Neural progenitor cell (in vitro differentiated cells): ENCODE measurements at regions not wholly inside any gene's neighbourhood (a gene's known extent, or its start where the extent isn't known, plus 50 kb on each side); places are given as distances from the start of the nearest gene placed in this dataset.

Source experiments
- DNase-seq: peaks from one replicate; pipeline ENCODE4 v3.0.0-alpha.2; 2016; ENCODE audit warnings: low spot score
- H2AFZ ChIP-seq: fragments of 200-600 bp; sonication (generic); replicated peaks from 2 replicates; pipeline ENCODE4 v1.6.1; 2016; ENCODE audit warnings: antibody characterized with exemption
- H3F3A ChIP-seq: fragments of 200-600 bp; sonication (generic); 2 replicates; pipeline ENCODE4 v1.6.1; 2016; ENCODE audit warnings: antibody characterized with exemption, low read depth
- H3K27ac ChIP-seq: fragments of 200-600 bp; sonication (generic); 2 replicates; pipeline ENCODE4 v1.5.1; 2016; ENCODE audit warnings: mild to moderate bottlenecking
- H3K27me3 ChIP-seq: fragments of 200-600 bp; sonication (generic); 2 replicates; pipeline ENCODE4 v1.6.1; 2016; ENCODE audit warnings: mild to moderate bottlenecking, moderate library complexity
- H3K36me3 ChIP-seq: fragments of 200-600 bp; sonication (generic); 2 replicates; pipeline ENCODE4 v1.5.1; 2016
- H3K4me1 ChIP-seq: fragments of 200-600 bp; sonication (generic); 2 replicates; pipeline ENCODE4 v1.6.1; 2016; ENCODE audit warnings: mixed run types
- H3K4me2 ChIP-seq: fragments of 200-600 bp; sonication (generic); 2 replicates; pipeline ENCODE4 v1.6.1; 2016
- H3K4me3 ChIP-seq: fragments of 200-600 bp; sonication (generic); 2 replicates; pipeline ENCODE4 v1.5.1; 2016
- H3K79me2 ChIP-seq: fragments of 200-600 bp; sonication (generic); 2 replicates; pipeline ENCODE4 v1.6.1; 2016; ENCODE audit warnings: low read depth
- H3K9ac ChIP-seq: fragments of 200-600 bp; sonication (generic); 2 replicates; pipeline ENCODE4 v1.6.1; 2016
- H3K9me3 ChIP-seq: fragments of 200-600 bp; sonication (generic); 2 replicates; pipeline ENCODE4 v1.5.1; 2016; ENCODE audit warnings: low read depth
- H4K20me1 ChIP-seq: fragments of 200-600 bp; sonication (generic); 2 replicates; pipeline ENCODE4 v1.6.1; 2016; ENCODE audit warnings: low read depth
- H3K27ac Mint-ChIP-seq: 3 replicates; pipeline ENCODE4 v1.8.0; 2021; ENCODE audit warnings: mixed read lengths
- H3K27me3 Mint-ChIP-seq: 2 replicates; pipeline ENCODE4 v1.8.0; 2022; ENCODE audit warnings: low read depth, mild to moderate bottlenecking, inconsistent platforms, moderate library complexity, mixed read lengths; ENCODE audit not compliant: insufficient read depth
- H3K36me3 Mint-ChIP-seq: 3 replicates; pipeline ENCODE4 v1.8.0; 2021; ENCODE audit warnings: mixed read lengths
- H3K4me1 Mint-ChIP-seq: 3 replicates; pipeline ENCODE4 v1.8.0; 2021; ENCODE audit warnings: mixed read lengths
- H3K4me3 Mint-ChIP-seq: 3 replicates; pipeline ENCODE4 v1.8.0; 2021; ENCODE audit warnings: mild to moderate bottlenecking, moderate library complexity, mixed read lengths
- H3K9me3 Mint-ChIP-seq: 3 replicates; pipeline ENCODE4 v1.8.0; 2020; ENCODE audit warnings: mixed read lengths
- EZH2 ChIP-seq: fragments of 200-600 bp; sonication (generic); IDR thresholded peaks from 2 replicates; pipeline ENCODE4 v1.6.1; 2017; ENCODE audit warnings: antibody characterized with exemption, mild to moderate bottlenecking, moderate library complexity
- EZH2phosphoT487 ChIP-seq: fragments of 200-600 bp; sonication (generic); IDR thresholded peaks from 2 replicates; pipeline ENCODE4 v1.6.1; 2017; ENCODE audit warnings: antibody characterized with exemption
- TF ChIP-seq, protein P1 (sequence below): fragments of 200-600 bp; sonication (generic); IDR thresholded peaks from 2 replicates; pipeline ENCODE4 v1.5.1; 2017; ENCODE audit warnings: antibody characterized with exemption, mild to moderate bottlenecking

DNA sequence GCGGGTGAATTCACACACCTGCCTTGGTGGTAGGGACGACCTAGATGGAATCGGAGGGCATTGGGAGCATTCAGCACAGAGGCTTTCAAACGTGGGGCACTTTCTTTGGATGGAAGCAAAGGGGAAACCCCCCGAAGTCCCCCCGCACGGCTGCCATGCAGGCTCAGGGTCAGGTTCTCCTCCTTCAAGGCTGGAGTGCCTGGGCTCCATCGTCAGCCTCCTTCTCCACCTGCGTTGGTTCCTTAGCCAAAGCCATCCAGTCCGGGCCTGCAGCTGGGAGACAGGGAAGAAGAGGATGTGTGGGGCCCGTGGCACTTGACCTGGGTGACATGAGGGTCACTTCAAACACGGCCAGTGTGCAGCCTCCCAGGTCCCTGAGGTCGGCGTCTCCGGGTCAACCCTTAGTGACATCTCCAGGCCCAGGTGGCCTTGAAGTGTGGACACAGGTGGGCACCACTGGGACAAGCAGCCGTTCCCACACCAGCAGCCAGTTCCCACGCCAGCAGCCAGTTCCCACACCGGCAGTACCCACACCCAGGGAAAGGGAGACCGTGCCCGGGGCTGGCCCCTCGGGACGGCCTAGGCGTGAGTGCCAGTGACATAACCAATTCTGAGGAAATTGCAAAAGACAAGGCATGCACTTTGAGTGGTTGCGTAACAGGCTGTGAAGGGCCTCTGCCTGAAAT is 116.0 kb downstream of the SOX1 start:
- Mint-ChIP-seq H3K27me3 (peaks cover 3% of the 10 kb centered on the region), H3K9me3 (peaks cover 5% of the 10 kb centered on the region), H3K4me3 (no peak overlapping the region), H3K27ac (peak overlapping the region; percentile 33), H3K36me3 (no peaks in the 10 kb centered on the region), H3K4me1 (peaks cover 33% of the 10 kb centered on the region)
- no peaks in the 10 kb centered on the region for H3K36me3 ChIP-seq
- no peak overlapping the region for H3K9ac ChIP-seq
- H4K20me1 ChIP-seq, result no peaks in the 10 kb centered on the region
- H3K4me3 ChIP-seq, result no peak overlapping the region
- no peak for DNase-seq
- H3K27me3 ChIP-seq, result no peaks in the 10 kb centered on the region
- TF ChIP-seq, protein P1, sequence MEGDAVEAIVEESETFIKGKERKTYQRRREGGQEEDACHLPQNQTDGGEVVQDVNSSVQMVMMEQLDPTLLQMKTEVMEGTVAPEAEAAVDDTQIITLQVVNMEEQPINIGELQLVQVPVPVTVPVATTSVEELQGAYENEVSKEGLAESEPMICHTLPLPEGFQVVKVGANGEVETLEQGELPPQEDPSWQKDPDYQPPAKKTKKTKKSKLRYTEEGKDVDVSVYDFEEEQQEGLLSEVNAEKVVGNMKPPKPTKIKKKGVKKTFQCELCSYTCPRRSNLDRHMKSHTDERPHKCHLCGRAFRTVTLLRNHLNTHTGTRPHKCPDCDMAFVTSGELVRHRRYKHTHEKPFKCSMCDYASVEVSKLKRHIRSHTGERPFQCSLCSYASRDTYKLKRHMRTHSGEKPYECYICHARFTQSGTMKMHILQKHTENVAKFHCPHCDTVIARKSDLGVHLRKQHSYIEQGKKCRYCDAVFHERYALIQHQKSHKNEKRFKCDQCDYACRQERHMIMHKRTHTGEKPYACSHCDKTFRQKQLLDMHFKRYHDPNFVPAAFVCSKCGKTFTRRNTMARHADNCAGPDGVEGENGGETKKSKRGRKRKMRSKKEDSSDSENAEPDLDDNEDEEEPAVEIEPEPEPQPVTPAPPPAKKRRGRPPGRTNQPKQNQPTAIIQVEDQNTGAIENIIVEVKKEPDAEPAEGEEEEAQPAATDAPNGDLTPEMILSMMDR, result no peak
- TF ChIP-seq EZH2, result no peak
- no peak for TF ChIP-seq EZH2phosphoT487
- peaks cover 6% of the 10 kb centered on the region for H3K4me1 ChIP-seq
- H3K27ac ChIP-seq, result no peak overlapping the region
- no peaks in the 10 kb centered on the region for H3K79me2 ChIP-seq
- H3K9me3 ChIP-seq, result no peaks in the 10 kb centered on the region
- H3K4me2 ChIP-seq, result no peak overlapping the region
- no peak overlapping the region for H2AFZ ChIP-seq
- no peaks in the 10 kb centered on the region for H3F3A ChIP-seq

DNA sequence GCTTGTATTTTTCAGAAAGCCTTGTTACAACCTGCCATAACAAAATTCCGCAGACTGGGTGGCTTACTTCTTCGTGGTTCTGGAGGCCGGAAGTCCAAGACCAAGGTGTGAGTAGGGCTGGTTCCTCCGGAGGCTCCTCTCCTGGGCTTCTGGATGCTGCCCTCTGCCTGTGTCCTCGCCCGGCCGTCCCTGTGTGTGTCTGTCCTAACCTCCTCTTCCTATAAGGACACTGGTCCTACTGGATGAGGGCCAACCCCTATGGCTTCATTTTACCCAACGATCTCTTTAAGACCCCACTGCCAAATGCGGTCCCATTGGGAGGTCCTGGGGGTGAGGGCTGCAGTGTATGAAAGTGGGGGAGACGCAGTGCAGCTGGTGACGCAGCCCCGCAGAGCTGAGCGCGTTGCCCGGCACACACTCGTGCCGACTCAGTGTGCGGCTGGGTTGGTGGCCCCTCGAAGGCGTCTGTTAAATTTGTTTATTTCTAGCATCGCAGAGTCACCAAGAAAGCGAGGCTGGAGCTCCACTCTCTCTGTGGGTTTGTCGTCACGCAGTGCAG is 116.7 kb downstream of the SOX1 start:
- Histone ChIP-seq H3K79me2 (no peaks in the 10 kb centered on the region), H4K20me1 (no peaks in the 10 kb centered on the region), H3K27ac (no peak overlapping the region), H3K27me3 (no peaks in the 10 kb centered on the region), H3F3A (no peaks in the 10 kb centered on the region), H3K4me2 (no peak overlapping the region), H3K9ac (no peak overlapping the region), H3K4me3 (no peak overlapping the region), H2AFZ (no peak overlapping the region), H3K9me3 (no peaks in the 10 kb centered on the region), H3K4me1 (peaks cover 6% of the 10 kb centered on the region), H3K36me3 (no peaks in the 10 kb centered on the region)
- Mint-ChIP-seq H3K36me3 (no peaks in the 10 kb centered on the region), H3K4me1 (peaks cover 33% of the 10 kb centered on the region), H3K4me3 (no peak overlapping the region), H3K9me3 (peaks cover 5% of the 10 kb centered on the region), H3K27me3 (peaks cover 6% of the 10 kb centered on the region), H3K27ac (peak overlapping the region; percentile 33)
- no peak for DNase-seq
- TF ChIP-seq, protein P1, result no peak
- TF ChIP-seq EZH2 (no peak), EZH2phosphoT487 (no peak)

DNA sequence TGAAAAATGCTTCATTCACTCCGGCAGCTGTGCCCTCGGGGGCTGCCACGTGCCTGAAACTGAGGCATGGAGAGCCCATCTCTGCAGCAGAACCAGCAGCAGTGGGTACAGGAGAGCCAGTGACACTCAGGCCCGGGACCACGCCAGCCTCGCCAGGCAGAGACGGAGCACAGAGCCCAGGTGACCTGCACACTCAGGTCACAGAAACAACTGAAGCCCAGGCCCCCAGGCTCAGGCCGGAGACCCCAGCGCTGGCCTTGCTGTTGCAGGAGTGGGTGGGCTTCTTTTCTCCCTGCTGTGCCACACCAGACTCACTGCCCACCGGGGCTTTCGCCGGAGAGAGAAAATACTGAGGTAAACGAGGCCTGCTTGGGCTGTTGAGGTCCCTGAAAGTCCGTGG is 117.3 kb downstream of the SOX1 start:
- Histone ChIP-seq H3K79me2 (no peaks in the 10 kb centered on the region), H3K27me3 (no peaks in the 10 kb centered on the region), H3K36me3 (no peaks in the 10 kb centered on the region), H4K20me1 (no peaks in the 10 kb centered on the region), H3K4me1 (peaks cover 6% of the 10 kb centered on the region), H3K4me2 (no peak overlapping the region), H3K27ac (no peak overlapping the region), H2AFZ (no peak overlapping the region), H3K9me3 (no peaks in the 10 kb centered on the region), H3K4me3 (no peak overlapping the region), H3F3A (no peaks in the 10 kb centered on the region), H3K9ac (no peak overlapping the region)
- DNase-seq, result no peak
- H3K4me3 Mint-ChIP-seq, result no peak overlapping the region
- peaks cover 6% of the 10 kb centered on the region for H3K27me3 Mint-ChIP-seq
- TF ChIP-seq, protein P1, result no peak
- TF ChIP-seq EZH2, result no peak
- peak overlapping the region; percentile 79 for H3K27ac Mint-ChIP-seq
- peaks cover 33% of the 10 kb centered on the region for H3K4me1 Mint-ChIP-seq
- no peaks in the 10 kb centered on the region for H3K36me3 Mint-ChIP-seq
- peaks cover 5% of the 10 kb centered on the region for H3K9me3 Mint-ChIP-seq
